ENCODE measurements at regions not wholly inside any gene's neighbourhood (a gene's known extent, or its start where the extent isn't known, plus 50 kb on each side); places are given as distances from the start of the nearest gene placed in this dataset.
"Not testable (repeated sequence)": the region's sequence is repeated elsewhere in the genome, so short reads cannot be mapped to it uniquely, and the experiment has no call there.

- H3K9me3 ChIP-seq = peaks cover 0 to 8% of the 10 kb centered on the region in 2 donors
- DNase-seq = no peak
- H3K4me1 ChIP-seq = no peaks in the 10 kb centered on the region
- no peaks in the 10 kb centered on the region for H3K27me3 ChIP-seq
- intact Hi-C loops (cut with DNase I) = no loop called here
- H3K36me3 ChIP-seq = no peaks in the 10 kb centered on the region
- H3K4me3 ChIP-seq = no peak overlapping the region
- no peak overlapping the region for H3K27ac ChIP-seq
- no peak for TF ChIP-seq CTCF (IDR thresholded peaks at IDR 0.05)
- ATAC-seq = no peak
These were observed 588.7 kb upstream of the MBL2 start for GRCh38 chr10:53361281-53361680.

GRCh38 chr10:53358978-53359377, 586.4 kb upstream of the MBL2 start:
- H3K4me3 ChIP-seq; H3K9me3 ChIP-seq; H3K4me1 ChIP-seq; H3K36me3 ChIP-seq; ATAC-seq; H3K27me3 ChIP-seq; DNase-seq; H3K27ac ChIP-seq; intact Hi-C loops (cut with DNase I): not testable (repeated sequence)

- ATAC-seq = no peak
- Histone ChIP-seq H3K27me3 (no peaks in the 10 kb centered on the region), H3K4me1 (no peaks in the 10 kb centered on the region), H3K27ac (no peak overlapping the region), H3K36me3 (no peaks in the 10 kb centered on the region), H3K4me3 (no peak overlapping the region), H3K9me3 (peaks cover 0 to 8% of the 10 kb centered on the region in 2 donors)
- DNase-seq = no peak
- intact Hi-C loops (cut with DNase I) = no loop called here
- no peak for TF ChIP-seq CTCF (IDR thresholded peaks at IDR 0.05)
These were observed 586.0 kb upstream of the MBL2 start for GRCh38 chr10:53358536-53358935.

GRCh38 chr10:53357587-53357986, 585.0 kb upstream of the MBL2 start:
- no peak for DNase-seq
- no peak for ATAC-seq
- Histone ChIP-seq H3K4me3 (no peak overlapping the region), H3K27ac (no peak overlapping the region), H3K27me3 (no peaks in the 10 kb centered on the region), H3K9me3 (peaks cover 0 to 8% of the 10 kb centered on the region in 2 donors), H3K4me1 (no peaks in the 10 kb centered on the region), H3K36me3 (no peaks in the 10 kb centered on the region)
- intact Hi-C loops (cut with DNase I) = no loop called here
- TF ChIP-seq CTCF (IDR thresholded peaks at IDR 0.05) = no peak

GRCh38 chr10:53356616-53357349, 584.2 kb upstream of the MBL2 start:
- DNase-seq (peak in 1 of 4 donors; percentile 1), ATAC-seq (no peak)
- Histone ChIP-seq H3K4me1 (no peaks in the 10 kb centered on the region), H3K27me3 (no peaks in the 10 kb centered on the region), H3K27ac (no peak overlapping the region), H3K4me3 (no peak overlapping the region), H3K9me3 (peaks cover 0 to 7% of the 10 kb centered on the region in 2 donors), H3K36me3 (no peaks in the 10 kb centered on the region)
- intact Hi-C loops (cut with DNase I) = no loop called here
- no peak for TF ChIP-seq CTCF (IDR thresholded peaks at IDR 0.05)

GRCh38 chr10:53342531-53342930, 569.9 kb upstream of the MBL2 start:
- H3K36me3 ChIP-seq; ATAC-seq; H3K4me3 ChIP-seq; H3K27ac ChIP-seq; intact Hi-C loops (cut with DNase I); DNase-seq; H3K4me1 ChIP-seq; H3K27me3 ChIP-seq: not testable (repeated sequence)
- H3K9me3 ChIP-seq = peaks cover 0 to 16% of the 10 kb centered on the region in 2 donors

- DNase-seq; ATAC-seq; H3K4me3 ChIP-seq; intact Hi-C loops (cut with DNase I); H3K36me3 ChIP-seq; H3K27me3 ChIP-seq; H3K4me1 ChIP-seq; H3K27ac ChIP-seq: not testable (repeated sequence)
- peaks cover 0 to 49% of the 10 kb centered on the region in 2 donors for H3K9me3 ChIP-seq
These were observed 565.6 kb upstream of the MBL2 start for GRCh38 chr10:53338199-53338598.

GRCh38 chr10:53335803-53336422, 563.3 kb upstream of the MBL2 start:
- H3K27me3 ChIP-seq; DNase-seq; intact Hi-C loops (cut with DNase I); H3K4me3 ChIP-seq; H3K36me3 ChIP-seq; H3K4me1 ChIP-seq; ATAC-seq; H3K27ac ChIP-seq: not testable (repeated sequence)
- H3K9me3 ChIP-seq = peaks cover 0 to 52% of the 10 kb centered on the region in 2 donors

Data from left lung (tissue), 4 donors.